IPS-15b (cell line): ENCODE measurements at regions not wholly inside any gene's neighbourhood (a gene's known extent, or its start where the extent isn't known, plus 50 kb on each side); places are given as distances from the start of the nearest gene placed in this dataset.
"Not testable (repeated sequence)": the region's sequence is repeated elsewhere in the genome, so short reads cannot be mapped to it uniquely, and the experiment has no call there.

Experiments used
- H3K27me3 ChIP-seq: one replicate; pipeline ENCODE4 v1.6.1; 2013; ENCODE audit warnings: low read length; ENCODE audit not compliant: control insufficient read depth, insufficient read depth
- H3K36me3 ChIP-seq: one replicate; pipeline ENCODE4 v1.6.1; 2013; ENCODE audit warnings: low read length; ENCODE audit not compliant: control insufficient read depth, insufficient read depth
- H3K4me1 ChIP-seq: one replicate; pipeline ENCODE4 v1.6.1; 2013; ENCODE audit warnings: mild to moderate bottlenecking, low read length; ENCODE audit not compliant: control insufficient read depth, insufficient read depth
- H3K4me3 ChIP-seq: one replicate; pipeline ENCODE4 v1.5.1; 2013; ENCODE audit warnings: low read depth, low read length
- H3K9ac ChIP-seq: one replicate; pipeline ENCODE4 v1.6.1; 2013; ENCODE audit warnings: low read depth, mild to moderate bottlenecking, low read length
- H3K9me3 ChIP-seq: one replicate; pipeline ENCODE4 v1.6.1; 2013; ENCODE audit warnings: mild to moderate bottlenecking, low read length; ENCODE audit not compliant: control insufficient read depth, insufficient read depth

- Histone ChIP-seq H3K9me3 (peaks cover 13% of the 10 kb centered on the region), H3K9ac (no peak overlapping the region), H3K27me3 (no peaks in the 10 kb centered on the region), H3K36me3 (no peaks in the 10 kb centered on the region), H3K4me1 (no peaks in the 10 kb centered on the region), H3K4me3 (no peak overlapping the region)
Observed at GRCh38 chrX:89033723-89034122, 286.7 kb downstream of the CPXCR1 start.

GRCh38 chrX:89034679-89035078 lies 287.7 kb downstream of the CPXCR1 start:
- no peaks in the 10 kb centered on the region for H3K4me1 ChIP-seq
- peaks cover 13% of the 10 kb centered on the region for H3K9me3 ChIP-seq
- no peaks in the 10 kb centered on the region for H3K36me3 ChIP-seq
- no peaks in the 10 kb centered on the region for H3K27me3 ChIP-seq
- H3K4me3 ChIP-seq: no peak overlapping the region
- no peak overlapping the region for H3K9ac ChIP-seq

- Histone ChIP-seq H3K4me3 (no peak overlapping the region), H3K4me1 (no peaks in the 10 kb centered on the region), H3K9me3 (no peaks in the 10 kb centered on the region), H3K36me3 (no peaks in the 10 kb centered on the region), H3K9ac (no peak overlapping the region), H3K27me3 (no peaks in the 10 kb centered on the region)
Observed at GRCh38 chrX:89053223-89053622, 306.2 kb downstream of the CPXCR1 start.

- H3K4me3 ChIP-seq, H3K9me3 ChIP-seq, H3K4me1 ChIP-seq, H3K27me3 ChIP-seq, H3K36me3 ChIP-seq, H3K9ac ChIP-seq: not testable (repeated sequence)
Observed at GRCh38 chrX:89099587-89099986, 352.6 kb downstream of the CPXCR1 start.

GRCh38 chrX:89124985-89125384 lies 378.0 kb downstream of the CPXCR1 start:
- no peaks in the 10 kb centered on the region for H3K27me3 ChIP-seq
- H3K36me3 ChIP-seq: no peaks in the 10 kb centered on the region
- no peak overlapping the region for H3K4me3 ChIP-seq
- no peak overlapping the region for H3K9ac ChIP-seq
- no peaks in the 10 kb centered on the region for H3K4me1 ChIP-seq
- H3K9me3 ChIP-seq: no peaks in the 10 kb centered on the region
